C4-2B (cell line): ENCODE measurements at regions not wholly inside any gene's neighbourhood (a gene's known extent, or its start where the extent isn't known, plus 50 kb on each side); places are given as distances from the start of the nearest gene placed in this dataset.

ENCODE experiments used
- H3K27ac ChIP-seq: fragments of 450-650 bp; 2 replicates; pipeline ENCODE4 v1.5.1; 2017
- ZFX ChIP-seq: fragments of 450-650 bp; IDR thresholded peaks from 2 replicates; pipeline ENCODE4 v1.6.1; 2017
- TF ChIP-seq, protein P1 (sequence below): fragments of 450-650 bp; conservative IDR thresholded peaks from 2 replicates; pipeline ENCODE4 v1.5.1; 2017; ENCODE audit warnings: mild to moderate bottlenecking

GRCh38 chr12:66060163-66060907 lies 70.2 kb downstream of the LLPH start:
- no peak for TF ChIP-seq ZFX
- TF ChIP-seq, protein P1, sequence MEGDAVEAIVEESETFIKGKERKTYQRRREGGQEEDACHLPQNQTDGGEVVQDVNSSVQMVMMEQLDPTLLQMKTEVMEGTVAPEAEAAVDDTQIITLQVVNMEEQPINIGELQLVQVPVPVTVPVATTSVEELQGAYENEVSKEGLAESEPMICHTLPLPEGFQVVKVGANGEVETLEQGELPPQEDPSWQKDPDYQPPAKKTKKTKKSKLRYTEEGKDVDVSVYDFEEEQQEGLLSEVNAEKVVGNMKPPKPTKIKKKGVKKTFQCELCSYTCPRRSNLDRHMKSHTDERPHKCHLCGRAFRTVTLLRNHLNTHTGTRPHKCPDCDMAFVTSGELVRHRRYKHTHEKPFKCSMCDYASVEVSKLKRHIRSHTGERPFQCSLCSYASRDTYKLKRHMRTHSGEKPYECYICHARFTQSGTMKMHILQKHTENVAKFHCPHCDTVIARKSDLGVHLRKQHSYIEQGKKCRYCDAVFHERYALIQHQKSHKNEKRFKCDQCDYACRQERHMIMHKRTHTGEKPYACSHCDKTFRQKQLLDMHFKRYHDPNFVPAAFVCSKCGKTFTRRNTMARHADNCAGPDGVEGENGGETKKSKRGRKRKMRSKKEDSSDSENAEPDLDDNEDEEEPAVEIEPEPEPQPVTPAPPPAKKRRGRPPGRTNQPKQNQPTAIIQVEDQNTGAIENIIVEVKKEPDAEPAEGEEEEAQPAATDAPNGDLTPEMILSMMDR, result no peak
- H3K27ac ChIP-seq, result no peak overlapping the region

GRCh38 chr12:66059666-66060065 lies 70.9 kb downstream of the LLPH start:
- no peak overlapping the region for H3K27ac ChIP-seq
- TF ChIP-seq, protein P1, result no peak
- TF ChIP-seq ZFX, result no peak

DNA sequence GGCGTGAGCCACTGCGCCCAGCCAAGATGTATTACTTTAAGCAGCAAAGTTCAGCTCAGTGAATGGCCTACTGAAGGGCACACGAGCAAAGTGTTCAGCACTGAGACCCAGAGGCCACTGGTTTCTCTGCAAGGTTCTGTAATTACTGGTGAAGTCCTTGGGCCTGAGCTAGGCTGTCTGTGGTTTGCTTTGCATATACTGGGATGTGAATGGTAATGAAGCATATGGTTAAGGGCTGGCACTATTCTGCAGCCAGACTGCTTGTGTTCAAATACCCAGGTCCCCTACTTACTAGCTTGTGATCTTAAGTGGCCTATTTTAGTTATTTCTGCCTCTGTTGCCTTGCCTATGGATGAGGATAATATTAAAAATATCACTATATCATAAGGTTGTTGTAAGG lies 72.0 kb downstream of the LLPH start:
- TF ChIP-seq, protein P1, result no peak
- no peak for TF ChIP-seq ZFX
- no peak overlapping the region for H3K27ac ChIP-seq

- TF ChIP-seq ZFX, result no peak
- TF ChIP-seq, protein P1, result no peak
- H3K27ac ChIP-seq, result no peak overlapping the region
Measured at GRCh38 chr12:66055837-66056319, 74.7 kb downstream of the LLPH start.

DNA sequence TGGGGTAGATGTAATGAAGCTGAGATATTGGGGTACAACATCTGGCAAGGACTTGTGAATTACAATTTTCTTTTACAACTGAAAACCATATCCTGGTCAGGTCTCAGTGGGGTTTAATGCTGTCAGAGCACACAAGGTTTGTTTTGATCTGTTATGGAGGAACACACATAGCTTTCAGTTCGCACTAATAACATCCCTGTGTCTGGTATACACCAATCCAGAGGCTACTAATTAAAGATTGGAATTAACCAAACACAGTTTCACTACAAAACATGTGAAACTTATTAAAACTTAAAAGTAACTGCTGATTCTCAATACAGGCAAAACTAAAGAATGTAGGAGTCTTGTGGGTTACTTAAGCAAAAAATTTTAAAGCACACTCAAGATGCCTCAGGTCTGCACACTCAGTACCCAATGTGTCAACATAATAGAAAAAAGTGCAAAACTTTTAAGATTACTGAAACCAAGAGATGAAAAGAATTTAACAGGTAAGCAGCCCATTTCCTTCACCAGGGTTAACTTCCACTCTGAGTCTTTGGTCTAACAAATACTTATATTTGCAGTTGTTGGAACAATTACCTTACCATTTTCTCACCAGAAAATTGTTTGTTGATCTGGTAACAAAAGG lies 77.4 kb downstream of the LLPH start:
- TF ChIP-seq ZFX, result no peak
- TF ChIP-seq, protein P1, result no peak

DNA sequence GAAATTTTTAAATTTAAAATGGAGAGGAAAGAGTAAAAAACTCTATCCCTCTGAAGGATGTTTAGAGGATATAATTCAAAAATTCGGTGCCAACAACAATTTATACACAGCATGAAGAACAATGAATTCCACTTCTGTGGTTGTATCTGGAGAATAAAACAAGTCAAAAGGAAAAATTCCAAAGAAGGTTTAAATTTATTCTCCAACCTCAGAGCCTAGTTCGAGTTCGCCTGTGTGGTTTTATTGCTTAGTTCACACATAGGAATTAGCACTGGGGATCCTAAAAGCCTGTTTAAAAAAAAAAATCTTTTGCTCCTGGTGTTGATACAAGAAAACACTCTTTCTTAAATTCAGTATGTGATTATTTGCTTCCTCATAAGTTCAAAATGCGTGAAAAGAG lies 79.2 kb downstream of the LLPH start:
- TF ChIP-seq ZFX, result no peak
- TF ChIP-seq, protein P1, result no peak
- no peak overlapping the region for H3K27ac ChIP-seq

More for the DNA sequence above, 77.4 kb downstream of the LLPH start:
- no peak overlapping the region for H3K27ac ChIP-seq

DNA sequence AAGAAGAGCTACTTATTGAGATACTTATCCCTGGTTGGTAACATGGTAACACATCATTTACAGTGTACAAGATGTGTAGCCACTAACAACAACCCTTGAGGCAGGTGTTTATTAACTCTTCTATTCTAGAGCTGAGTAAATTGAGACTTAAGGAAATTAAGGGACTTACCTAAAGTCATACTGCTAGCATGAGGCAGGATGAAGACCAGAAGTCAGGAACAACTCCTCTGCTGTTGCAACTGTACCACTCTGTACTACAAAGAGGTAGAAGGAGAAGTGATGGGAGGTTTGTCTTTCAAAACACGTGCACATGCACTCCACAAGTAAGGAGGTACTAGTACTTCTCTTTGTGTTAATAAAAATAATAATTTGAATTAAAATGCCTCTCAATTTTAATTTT lies 79.9 kb downstream of the LLPH start:
- no peak overlapping the region for H3K27ac ChIP-seq
- TF ChIP-seq ZFX, result no peak
- TF ChIP-seq, protein P1, result no peak
